Fibroblast of skin of left quadriceps (primary cell): ENCODE measurements at regions not wholly inside any gene's neighbourhood (a gene's known extent, or its start where the extent isn't known, plus 50 kb on each side); places are given as distances from the start of the nearest gene placed in this dataset.

Source experiments
- DNase-seq, 2 experiments: peaks; one replicate each; pipeline ENCODE4 v3.0.0-alpha.2; 2013; ENCODE audit warnings: low read depth in 2 of 2

DNA sequence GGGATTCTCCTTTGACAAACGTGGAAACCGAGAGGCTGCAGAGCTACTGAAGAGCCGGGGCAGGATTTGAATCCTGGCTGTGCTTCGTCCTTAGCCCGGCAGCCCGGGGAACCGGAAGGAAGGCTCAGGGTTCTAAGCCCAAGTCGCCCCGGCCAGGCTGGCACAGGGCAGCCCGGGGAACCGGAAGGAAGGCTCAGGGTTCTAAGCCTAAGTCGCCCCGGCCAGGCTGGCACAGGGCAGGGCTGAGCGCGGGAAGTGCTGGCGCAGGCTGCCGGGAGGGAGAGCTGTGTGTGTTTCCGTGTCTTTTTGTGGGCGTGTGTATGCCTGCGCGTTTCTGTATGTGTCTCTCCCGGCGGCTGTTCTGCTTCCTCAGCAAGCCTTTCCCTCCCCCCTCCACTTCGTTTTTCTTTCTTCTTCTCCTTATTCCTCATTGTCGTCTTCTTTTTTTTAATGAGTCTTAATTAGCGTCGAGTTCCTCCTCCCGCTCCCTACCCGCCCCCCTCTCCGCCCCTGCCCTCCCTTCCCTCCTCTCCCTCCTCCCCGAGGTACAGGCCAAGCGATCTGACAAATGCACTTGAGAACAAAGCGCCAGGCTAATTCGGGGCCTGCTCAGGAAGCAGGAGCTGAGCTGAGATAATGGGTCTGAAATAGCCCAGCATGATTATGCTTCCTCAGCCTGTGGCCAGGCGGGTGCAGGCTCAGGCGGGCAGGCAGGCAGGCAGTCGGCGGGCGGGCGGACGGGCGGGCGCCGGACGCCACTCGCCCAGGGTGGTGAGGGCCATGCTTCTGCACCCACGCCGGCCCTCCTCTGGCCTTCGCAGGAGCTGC, 65.9 kb downstream of the EFNB1 start:
- no peak for DNase-seq

DNA sequence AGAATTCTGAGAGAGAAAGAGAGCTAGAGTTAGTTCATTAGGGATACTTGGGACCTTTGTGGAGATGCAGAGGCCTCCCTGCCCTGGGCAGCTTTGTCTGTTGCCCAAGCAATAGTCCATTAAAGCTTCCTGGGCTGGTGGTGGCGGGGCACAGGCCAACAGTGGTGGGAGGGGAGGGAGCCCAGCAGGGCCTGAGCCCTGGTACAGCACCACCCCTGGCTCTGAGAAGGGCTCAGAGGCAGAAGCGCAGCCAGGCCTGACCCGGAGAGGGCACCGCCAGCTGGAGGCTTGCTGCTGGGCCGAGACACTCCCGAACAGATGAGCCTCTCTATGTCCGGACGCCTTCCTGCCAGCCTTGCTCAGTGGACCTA, 65.3 kb downstream of the EFNB1 start:
- DNase-seq: no peak

DNA sequence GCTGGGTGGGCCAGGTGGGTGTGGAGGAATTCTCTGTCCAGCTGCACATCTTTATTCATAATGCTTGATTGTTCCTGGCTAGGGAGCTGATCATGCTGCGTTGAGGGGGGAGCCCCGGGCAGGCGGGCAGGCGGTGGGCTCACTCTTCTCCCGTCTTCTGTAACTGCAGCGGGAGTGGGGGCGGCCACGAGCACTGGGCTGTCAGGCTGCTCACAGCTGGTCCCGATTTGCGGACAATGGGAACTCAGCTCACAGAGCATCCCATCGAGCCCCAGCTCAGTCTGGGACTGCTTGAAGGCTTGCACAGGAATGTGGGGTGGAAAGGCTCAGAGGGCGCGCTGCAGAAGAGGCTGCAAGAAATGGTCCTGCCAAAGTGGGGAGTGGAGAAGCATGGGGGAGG, 63.8 kb downstream of the EFNB1 start:
- DNase-seq: no peak

DNA sequence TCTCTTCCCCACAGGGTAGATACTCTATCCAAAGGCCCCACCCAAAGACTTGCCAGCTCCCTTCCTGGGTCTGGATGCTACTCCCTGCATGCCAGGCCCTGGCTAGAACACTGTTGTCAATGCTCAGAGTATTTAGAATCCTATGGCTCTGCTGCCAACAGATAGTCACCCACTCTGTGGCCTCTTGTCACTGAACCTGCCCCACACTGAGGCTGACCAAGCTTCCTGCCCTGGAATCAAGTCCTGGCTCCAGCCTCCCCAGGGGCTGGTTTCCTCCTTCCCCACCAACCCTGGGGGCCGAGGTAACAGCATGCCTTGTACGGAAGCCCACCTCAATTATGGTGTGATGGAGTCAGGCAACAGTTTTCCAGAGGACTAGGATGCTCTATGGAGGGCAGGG, 63.3 kb downstream of the EFNB1 start:
- DNase-seq: no peak
